ENCODE measurements at regions not wholly inside any gene's neighbourhood (a gene's known extent, or its start where the extent isn't known, plus 50 kb on each side); places are given as distances from the start of the nearest gene placed in this dataset.
A peak's percentile ranks its signal among the peaks of the same experiment; 100 is the strongest.
"Not testable (repeated sequence)": the region's sequence is repeated elsewhere in the genome, so short reads cannot be mapped to it uniquely, and the experiment has no call there.

GRCh38 chr18:34942276-34942675, 98.9 kb upstream of the MAPRE2 start:
- DNase-seq, result no peak

DNA sequence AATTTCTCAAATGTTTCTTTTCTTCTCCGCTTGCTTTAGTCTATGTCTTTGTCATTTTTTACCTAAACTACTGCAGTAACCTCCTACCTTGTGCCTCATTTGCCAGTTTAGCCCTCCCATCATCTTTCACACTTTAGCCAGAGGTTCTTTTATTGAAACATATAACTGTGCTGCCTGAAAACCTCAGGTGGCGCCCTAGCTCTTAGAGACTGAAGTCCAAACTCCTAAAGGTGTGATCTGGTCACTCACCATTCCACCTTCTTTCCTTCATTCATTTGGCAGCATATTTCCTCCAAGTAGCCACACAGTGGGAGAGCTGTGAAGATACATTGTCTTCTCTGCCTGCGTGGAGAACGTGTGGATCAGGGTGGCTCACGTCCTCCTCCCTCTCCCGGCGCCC, 98.2 kb upstream of the MAPRE2 start:
- DNase-seq, result no peak

- no peak for DNase-seq
These were observed 97.6 kb upstream of the MAPRE2 start for GRCh38 chr18:34943587-34943986.

DNA sequence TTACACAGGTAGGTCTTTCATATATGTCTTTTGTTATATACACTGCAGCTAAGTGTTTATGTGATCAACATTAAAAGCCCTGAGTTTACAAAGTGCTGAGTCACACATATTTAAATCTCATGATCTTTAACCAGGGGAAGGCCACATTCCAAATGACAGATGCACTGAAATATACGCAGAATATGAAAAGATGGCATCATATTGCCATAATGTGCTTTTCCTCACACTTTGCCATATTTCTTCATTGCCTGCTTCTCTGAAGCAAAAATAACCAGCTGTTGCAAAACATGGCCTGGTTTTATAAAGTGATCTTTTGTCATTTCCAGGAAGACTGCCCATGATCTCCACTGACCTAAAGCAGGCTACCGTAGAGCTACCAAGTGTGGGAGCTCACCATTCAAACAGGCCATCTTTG, 93.5 kb upstream of the MAPRE2 start:
- DNase-seq, result no peak

GRCh38 chr18:34951625-34952379, 89.4 kb upstream of the MAPRE2 start:
- no peak for DNase-seq

DNA sequence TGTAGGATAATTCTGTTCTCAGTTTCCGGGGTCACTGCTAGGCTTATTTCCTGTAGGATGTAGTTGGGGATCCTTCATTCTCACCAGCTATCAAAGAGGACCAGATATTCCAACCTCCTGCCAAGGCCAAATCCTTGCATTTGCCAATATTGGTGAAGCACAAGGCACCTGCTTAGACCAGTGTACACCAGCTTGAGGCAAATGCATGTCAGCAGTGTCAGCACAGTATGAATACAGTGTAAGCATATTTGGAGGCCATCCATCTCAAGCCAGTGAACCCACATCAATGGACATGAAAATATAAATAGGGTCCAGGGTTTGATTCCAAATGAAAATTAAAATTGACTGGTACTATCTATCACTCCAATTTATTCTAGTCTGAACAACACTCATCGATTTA, 88.0 kb upstream of the MAPRE2 start:
- no peak for DNase-seq

- DNase-seq, result not testable (repeated sequence)
These were observed 85.7 kb upstream of the MAPRE2 start for GRCh38 chr18:34955494-34955893.

DNA sequence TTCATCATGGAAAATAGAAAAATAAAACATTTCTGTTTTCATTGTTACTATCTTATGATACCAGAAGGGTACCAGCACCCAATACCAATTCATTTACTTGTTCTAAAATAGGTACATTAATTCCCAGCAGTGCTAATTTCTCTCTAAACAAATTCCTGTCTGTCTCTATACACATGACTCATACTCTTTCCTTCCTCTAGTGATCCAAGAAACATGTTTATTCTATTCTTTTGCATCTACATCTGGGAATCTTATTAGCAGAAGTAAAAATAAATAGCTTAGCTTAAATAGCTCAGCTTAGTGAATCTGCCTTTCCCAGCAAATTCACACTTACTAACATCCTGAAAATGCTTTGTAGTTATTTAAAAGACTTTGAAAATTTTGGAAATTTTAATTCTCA, 84.5 kb upstream of the MAPRE2 start:
- no peak for DNase-seq

- DNase-seq, result no peak
These were observed 83.9 kb upstream of the MAPRE2 start for GRCh38 chr18:34957119-34957863.

- DNase-seq, result no peak
These were observed 83.4 kb upstream of the MAPRE2 start for GRCh38 chr18:34957864-34958259.

- no peak for DNase-seq
These were observed 81.9 kb upstream of the MAPRE2 start for GRCh38 chr18:34959211-34959829.

DNA sequence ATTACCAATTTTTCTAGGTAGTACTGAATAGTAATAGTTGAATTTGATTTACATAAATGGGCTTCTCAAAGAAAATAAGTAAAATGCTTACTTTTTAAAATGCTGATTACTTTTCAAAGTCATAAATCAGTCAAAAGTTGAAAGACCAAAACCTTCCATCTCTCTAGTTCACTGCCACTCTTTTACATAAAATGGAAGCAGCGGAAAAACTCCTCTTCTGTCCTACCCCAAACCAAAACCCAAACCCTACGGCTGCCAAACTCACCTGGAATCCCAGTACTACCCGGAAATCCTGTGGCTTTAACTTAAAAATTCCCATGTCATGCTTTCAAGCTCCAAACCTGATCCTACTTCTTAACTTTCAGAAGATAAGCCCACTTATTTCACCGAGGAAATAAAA, 81.2 kb upstream of the MAPRE2 start:
- no peak for DNase-seq

DNA sequence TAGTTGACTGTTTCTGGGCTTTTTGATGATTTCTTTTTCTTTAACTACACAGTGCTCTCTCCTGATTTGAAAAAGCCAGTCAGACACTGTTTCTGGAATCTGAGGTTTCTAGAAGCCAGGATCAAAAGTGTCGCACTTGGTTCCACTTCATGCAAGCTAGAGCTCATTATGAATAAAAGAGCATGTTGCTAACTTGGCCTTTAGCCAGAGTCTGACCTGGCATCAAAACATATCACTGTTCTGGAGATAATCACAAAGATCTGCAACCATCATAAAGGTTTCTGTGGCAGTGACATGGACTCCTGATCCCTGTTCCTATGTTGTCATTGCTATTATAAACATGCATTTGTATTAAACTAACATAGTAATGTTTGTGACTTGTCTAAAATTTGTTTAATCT, 76.1 kb upstream of the MAPRE2 start:
- DNase-seq, result no peak

DNA sequence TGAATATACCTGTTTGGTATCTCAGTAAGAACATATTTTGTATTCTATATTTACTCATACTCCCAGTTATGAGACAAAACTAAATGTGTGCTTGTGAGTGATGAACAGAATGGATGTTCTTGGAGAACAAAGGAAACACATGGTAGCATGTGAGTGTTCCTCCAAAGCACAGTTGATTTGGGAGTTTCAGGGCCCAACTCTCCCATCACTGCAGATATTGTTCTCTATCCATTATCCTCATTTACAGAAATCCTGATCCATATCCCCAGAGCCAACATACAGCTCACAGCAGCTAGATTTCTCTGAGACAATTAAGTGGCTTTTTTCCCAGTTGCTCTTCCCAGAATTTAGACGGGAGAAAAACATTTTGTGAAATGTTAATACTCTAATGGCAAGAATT, 75.6 kb upstream of the MAPRE2 start:
- DNase-seq, result no peak

DNA sequence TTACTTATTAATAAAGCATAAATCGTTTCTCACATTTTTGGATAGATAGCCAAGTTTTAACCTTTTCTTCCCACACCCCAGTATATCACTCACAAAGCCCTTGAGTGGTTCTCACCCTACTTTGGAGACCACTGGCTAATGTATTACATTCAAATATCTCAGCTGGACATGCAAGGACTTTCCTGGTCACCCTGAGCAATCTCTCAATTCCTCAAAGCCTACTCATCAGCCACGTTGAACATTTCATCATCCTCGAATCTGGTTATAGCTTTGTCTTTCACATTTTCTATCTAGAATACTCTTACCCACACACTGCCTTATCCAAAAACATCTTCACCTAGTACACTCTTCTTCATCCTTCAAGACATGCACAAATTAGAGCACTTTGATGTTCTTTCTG, 71.1 kb upstream of the MAPRE2 start:
- no peak for DNase-seq

DNA sequence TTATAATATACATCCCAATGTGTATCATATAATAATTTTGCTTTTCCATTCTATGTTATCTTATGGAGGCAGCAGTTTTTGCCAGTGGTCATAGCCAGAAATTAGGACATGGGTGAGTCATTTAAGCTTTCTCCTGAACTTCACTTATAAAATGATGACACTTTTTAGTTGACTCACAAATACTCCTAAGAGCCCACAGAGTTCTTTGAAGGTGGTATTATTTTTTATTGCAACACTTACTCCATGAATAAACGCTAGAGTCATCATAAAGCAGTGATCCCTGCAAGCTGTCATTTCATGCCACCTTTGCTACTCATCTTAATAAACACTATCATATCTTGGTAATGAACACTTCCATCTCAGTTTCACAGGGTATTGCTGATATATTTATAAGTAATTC, 69.9 kb upstream of the MAPRE2 start:
- DNase-seq, result no peak

- DNase-seq, result no peak
These were observed 68.3 kb upstream of the MAPRE2 start for GRCh38 chr18:34972765-34973414.

DNA sequence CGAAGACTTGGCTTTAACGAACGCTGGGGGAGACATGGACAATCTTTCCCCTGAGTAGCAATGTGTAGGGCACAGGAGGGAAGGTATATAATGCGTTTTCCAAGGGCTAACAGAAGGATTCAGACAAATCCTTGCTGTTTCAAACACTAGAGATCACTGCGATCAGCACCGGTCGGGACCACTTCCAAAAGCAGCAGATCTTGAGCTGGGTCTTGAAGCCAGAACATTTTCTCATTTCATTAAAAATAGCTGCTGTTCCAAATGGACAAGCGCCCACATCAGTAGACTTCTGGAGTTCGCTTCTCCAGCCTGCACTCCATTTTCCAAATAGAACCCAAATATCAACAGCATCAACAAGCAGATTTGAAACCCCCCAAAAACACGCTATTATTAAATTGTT, 65.1 kb upstream of the MAPRE2 start:
- no peak for DNase-seq

DNA sequence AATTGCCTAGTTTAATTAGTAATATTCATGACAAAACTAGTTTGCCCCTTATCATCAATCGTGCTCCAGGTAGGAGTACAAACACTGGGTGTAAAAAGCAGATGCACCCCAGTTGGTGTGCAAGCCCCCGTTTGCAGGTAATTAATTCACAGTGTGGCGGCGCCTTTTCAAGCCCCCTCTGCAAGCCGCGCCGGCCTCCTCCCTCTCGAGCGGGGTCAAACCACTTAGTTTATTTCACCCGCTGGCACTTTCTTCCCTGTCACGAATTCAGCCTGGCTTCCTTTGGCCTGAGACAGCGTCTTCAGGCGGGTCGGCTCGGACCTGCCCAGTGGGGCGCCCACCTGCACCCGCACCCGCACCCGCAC, 64.7 kb upstream of the MAPRE2 start:
- DNase-seq, result no peak

DNA sequence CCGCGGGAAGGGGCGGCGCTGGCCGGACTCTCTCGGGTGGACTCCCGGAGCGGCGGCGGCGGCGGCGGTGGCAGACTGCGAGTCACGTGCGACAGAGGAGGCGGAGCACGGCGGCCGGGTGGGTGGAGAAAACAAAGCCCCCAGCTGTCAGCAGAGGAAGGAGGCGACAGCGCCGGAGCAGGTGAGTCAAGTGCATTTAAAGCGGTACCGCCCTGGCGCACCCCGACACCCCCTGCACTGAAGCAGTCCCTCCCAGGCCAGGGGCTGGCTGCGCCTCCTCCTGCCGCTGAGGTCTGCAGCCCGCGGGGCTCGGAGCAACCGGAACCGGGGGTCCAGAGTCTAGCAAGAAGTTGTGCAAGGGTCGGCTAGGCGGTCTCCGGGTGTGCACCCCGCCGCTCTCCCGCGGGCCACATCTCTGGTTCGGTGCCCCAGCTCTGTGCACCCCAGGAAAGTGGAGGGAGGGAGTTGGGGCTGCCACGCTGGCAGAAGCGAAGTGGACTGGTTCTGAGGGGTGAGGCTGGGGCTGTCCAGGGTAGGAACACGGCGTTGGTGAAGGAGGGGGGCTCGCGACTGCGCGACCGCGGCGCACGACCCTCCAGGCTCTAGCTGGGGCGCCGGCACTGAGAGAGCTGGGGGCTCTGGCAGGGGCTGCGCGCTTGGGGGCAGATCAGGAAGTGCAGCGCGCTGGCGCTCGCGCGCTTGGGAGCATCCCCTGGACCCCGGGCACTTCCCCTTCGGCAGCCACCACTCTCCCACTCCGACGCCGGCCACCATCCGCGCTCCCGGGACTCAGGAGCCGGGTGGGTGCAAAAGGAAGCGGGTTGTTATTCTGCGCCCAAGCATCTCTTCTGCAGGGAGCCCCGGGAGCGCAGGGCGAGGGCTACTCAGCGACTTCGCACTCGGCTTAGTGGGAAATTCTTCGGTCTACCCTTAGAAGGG, 64.0 kb upstream of the MAPRE2 start:
- peak; percentile 24 to 28 for DNase-seq

DNA sequence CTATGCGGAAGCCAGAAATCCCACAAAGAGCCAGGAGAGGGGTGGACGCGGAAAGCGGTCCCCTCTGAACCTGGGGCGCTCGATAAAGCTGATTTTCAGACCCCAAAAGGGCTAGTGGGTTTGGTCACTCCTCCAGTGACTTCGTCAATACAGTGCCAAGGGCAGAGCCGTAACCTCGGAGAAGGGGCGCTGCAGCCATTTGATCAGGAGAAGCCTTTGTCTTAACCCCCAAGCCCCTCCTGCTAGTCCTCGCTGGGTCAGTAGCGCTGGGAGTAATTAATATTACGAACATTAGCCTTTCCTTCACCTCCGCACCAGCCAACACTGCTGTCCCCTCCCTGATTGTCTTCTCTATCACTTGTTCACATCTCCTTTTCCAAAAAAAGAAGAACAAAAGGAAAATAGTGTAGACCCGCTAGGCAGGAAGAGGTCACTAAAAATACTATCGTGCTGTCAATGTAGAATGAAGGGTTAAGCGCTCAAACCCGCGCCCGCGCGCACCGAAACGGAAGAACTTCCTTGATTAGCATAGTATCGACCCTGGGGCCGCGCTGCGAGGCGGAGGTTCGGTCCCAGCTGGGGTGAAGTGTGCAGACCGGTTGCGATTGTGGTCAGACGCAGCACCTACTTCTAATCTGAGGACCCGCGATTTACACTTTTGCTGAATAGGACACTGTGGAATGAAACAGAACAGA, 63.2 kb upstream of the MAPRE2 start:
- DNase-seq, result peak in 1 of 2 experiments; percentile 16

DNA sequence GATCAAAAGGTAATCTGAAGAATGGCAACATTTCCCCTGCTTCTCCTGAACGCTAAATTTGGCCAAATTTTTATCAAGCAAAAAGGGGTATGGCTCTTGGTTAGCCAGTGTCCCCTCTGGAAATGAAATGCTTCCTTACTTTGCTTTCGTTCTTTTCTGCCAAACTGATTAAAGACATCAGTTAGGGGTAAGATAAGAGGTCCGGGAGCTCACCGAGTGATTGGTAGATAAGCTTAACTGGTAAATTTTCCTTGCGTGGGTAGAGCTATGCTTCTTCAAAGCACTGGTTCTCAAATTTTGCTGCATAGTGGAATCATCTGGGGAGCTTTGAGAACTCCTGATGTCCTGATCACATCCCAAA, 62.7 kb upstream of the MAPRE2 start:
- no peak for DNase-seq

All from AML-193 (cell line).